NCI-H748 (cell line): ENCODE measurements at regions not wholly inside any gene's neighbourhood (a gene's known extent, or its start where the extent isn't known, plus 50 kb on each side); places are given as distances from the start of the nearest gene placed in this dataset.
"Not testable (repeated sequence)": the region's sequence is repeated elsewhere in the genome, so short reads cannot be mapped to it uniquely, and the experiment has no call there.

Source experiments
- DNase-seq: peaks from one replicate; lab custom pipeline; 2025; ENCODE audit not compliant: unreplicated experiment; lab: John Stamatoyannopoulos, UW

GRCh38 chr15:69755551-69756310 is 303.1 kb downstream of the RPLP1 start:
- no peak for DNase-seq

- no peak for DNase-seq
Measured at GRCh38 chr15:69756440-69756839, 303.8 kb downstream of the RPLP1 start.

GRCh38 chr15:69757186-69757585 is 304.6 kb downstream of the RPLP1 start:
- no peak for DNase-seq

- DNase-seq, result no peak
Measured at GRCh38 chr15:69758291-69758771, 305.7 kb downstream of the RPLP1 start.

DNA sequence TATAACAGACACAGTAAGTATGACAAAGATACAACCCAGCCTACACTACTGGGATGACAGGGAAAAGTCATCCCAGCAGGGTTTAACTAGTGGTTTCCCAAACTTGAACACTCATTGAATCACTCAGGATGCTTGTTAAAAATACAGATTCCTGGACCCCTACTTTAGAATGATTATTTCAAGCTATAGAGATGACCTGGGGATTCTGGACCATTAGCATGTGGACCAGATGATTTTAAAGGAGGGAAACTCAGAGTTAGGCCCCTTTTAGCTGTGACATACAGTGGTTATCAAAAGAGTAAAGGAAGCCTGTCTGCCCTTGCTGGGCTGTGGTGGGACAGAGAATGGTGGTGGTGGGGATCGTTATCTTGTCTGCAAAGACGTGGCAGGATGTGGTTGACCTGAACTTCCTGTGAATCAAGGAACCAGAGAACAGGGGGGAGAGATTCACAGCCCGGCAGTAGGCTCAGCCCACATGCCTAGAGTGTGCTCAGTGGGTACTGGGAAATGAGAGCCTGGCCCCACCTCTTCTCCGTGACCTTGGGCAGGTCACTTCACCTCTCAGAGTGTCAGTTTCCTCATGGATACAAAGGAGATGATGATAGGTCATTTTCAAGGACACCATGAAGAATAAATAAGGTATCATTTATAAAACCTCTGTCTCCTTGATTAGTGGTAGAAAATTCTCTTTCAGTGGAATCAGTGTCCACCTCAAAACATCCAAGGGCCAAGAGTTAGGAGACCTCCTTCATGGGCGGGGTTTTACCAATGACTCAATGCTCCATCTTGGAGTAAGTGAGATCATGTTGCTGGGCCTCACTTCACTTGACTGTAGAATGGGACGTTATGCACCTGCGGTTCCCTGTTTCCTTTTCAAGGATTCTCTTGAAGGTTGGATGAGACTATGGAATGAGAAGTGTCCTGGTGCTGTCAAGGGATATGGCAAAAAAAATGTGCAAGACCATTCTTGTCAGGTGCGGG is 306.5 kb downstream of the RPLP1 start:
- DNase-seq, result no peak

DNA sequence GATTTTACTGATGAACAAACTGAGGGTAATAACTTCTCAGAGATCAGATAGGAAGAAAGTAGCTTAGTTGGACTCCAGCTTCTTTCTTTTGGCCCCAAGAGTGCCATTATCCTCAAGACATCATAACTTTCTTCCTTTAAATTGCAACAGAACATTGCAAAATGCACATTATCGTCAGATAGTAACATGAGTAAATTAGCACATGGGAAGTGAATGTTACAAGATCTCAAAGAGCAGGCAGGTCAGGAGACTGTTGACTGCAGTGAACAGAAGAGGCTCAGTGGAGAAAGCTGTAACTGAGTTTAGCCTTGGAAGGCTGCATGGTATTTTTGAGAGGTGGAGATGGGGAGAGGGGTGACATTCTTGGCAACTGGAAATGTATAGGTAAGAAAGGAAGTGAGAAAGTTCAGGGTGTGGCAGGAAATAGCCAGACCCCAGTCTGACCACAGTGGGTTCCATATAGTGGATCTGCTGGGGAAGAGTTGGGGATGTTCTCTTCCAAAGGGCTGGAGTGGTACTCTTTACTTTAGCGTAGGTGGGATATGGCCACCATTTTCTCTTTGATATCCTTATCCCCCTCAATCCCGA is 307.7 kb downstream of the RPLP1 start:
- no peak for DNase-seq

GRCh38 chr15:69760890-69761568 is 308.4 kb downstream of the RPLP1 start:
- no peak for DNase-seq

GRCh38 chr15:69762373-69763148 is 309.9 kb downstream of the RPLP1 start:
- DNase-seq, result peak; percentile 72

DNA sequence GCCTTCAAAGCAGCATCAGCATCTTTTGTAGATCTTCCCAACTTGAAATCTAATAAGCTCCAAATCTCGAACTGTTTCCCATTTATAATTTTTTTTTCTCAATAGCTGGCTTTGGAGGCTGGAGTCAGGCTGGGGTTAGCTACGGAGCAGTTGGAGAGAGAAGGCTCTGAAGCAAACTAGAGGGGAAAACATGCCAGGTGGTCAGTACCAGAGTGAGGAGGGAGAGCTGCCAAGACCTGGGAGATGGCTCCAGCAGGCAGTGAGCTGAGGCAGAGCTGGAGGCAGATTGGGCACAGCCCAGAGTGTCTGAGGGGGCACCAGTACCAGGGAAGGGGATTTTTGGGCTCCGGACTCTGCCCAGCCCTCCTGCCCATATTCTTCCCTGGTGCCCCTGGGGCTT is 311.2 kb downstream of the RPLP1 start:
- no peak for DNase-seq

DNA sequence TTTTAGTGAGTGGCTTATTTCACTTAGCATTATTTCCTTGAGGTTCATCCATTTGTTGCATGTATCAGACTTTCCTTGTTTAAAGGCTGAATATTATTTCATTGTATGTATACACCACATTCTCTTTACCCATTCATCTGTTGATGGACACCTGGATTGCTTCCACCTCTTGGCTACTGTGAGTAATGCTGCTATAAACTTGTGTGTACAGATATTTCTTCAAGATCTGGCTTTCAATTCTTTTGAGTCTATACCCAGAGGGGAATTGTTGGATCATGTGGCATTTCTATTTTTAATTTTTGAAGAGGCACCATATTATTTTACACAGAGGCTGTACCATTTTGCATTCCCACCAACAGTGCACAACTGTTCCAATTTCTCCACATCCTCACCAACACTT is 313.5 kb downstream of the RPLP1 start:
- no peak for DNase-seq

DNA sequence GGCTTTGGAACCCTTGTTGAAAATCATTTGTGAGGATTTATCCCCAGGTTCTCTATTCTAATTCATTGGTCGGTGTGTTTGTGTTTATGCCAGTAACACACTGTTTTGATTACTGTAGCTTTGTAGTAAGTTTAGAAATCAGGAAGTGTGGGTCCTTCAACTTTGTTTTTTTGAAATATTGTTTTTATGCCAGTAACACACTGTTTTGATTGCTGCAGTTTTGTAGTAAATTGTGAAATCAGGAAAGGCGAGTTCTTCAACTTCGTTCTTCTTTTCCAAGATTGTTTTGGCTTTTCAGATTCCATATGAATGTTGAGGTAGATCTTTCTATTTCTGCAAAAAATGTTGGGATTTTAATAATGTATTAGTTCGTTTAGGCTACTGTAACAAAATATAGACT is 314.6 kb downstream of the RPLP1 start:
- DNase-seq, result no peak

- DNase-seq, result peak; percentile 4
Measured at GRCh38 chr15:69769336-69769735, 316.7 kb downstream of the RPLP1 start.

DNA sequence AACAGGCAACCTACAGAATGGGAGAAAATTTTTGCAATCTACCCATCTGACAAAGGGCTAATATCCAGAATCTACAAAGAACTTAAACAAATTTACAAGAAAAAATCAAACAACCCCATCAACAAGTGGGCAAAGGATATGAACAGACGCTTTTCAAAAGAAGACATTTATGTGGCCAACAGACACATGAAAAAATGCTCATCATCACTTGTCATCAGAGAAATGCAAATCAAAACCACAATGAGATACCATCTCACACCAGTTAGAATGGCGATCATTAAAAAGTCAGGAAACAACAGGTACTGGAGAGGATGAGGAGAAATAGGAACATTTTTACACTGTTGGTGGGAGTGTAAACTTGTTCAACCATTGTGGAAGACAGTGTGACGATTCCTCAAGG is 321.6 kb downstream of the RPLP1 start:
- DNase-seq, result not testable (repeated sequence)

GRCh38 chr15:69774711-69775110 is 322.1 kb downstream of the RPLP1 start:
- not testable (repeated sequence) for DNase-seq

DNA sequence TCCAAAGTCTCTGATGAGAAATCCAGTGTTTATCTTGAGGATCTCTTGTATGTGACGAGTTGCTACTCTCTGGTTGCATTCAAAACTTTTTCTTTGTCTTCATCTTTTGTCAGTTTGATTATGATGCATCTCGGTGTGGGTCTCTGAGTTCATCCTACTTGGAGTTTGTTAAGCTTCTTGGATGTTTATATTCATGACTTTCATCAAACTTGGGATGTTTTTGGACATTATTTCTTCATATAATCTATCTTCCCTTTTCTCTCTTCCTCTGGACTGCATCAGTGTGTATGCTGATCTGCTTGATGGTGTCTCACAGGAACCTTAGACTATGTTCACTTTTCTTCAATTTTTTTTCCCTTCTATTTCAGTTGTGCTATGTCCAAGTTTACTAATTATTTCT is 320.4 kb downstream of the TLE3 start:
- DNase-seq, result no peak

GRCh38 chr15:69780374-69780773 is 317.3 kb downstream of the TLE3 start:
- no peak for DNase-seq

GRCh38 chr15:69780981-69781380 is 316.7 kb downstream of the TLE3 start:
- DNase-seq, result no peak

DNA sequence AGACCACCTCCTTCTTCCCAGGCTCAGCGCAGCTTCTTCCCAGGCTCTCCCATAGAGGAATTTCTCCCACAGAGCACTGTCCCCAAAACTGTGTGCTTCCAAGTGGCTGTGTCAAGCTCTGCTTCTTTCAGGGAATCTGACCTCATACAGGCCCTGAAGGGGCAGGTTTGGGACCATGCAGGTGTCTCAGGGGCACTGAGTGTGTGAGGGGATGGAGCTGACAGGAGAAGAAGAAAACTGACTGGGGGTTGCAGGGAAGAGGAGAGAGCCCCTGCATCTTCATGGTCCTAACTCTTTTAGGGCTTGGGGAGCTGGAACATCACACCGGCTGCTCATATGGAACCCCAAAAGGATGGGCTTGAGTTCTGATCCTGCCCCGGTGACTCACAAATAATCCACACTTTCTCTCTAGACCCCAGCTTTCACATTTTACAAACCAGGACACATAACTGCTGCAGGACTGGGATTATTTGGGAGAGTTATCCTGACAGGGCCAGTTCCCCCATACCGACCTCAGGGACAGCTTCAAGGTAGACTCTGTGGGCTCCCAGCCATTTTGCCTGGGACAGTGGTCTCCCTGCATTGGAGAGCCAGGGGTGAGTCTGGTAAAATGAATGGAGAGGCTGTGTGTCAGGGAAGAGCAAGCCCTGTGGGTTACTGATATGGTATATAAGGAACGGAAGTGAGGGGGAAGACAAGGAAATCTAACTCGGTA is 316.1 kb downstream of the TLE3 start:
- DNase-seq, result no peak

DNA sequence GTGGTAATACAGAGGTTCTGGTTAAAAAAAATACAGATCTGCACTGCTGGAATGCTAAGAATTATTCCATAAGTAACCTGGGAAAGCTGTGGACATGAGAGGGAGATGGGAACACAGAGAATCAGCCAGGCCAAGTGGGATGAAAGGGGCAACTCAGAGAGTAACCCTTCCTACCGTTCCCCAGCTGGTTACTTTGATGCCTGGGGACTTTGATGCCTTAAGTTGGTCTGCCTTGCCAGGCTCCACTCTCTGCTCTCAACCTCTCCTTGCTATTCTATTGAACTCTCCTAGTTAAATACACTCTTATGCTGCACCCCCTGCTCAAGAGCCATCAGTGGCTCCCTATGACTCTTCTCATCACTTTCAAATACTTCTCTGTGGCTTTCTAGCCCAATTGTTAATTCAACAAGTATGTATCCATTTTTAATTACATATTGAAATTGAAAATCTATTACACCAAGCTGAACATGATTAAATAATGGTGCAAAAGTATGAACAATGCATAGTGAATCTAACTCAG is 315.5 kb downstream of the TLE3 start:
- DNase-seq, result no peak
